Panc1 (cell line): ENCODE measurements at regions not wholly inside any gene's neighbourhood (a gene's known extent, or its start where the extent isn't known, plus 50 kb on each side); places are given as distances from the start of the nearest gene placed in this dataset.

ENCODE experiments used
- CTCF ChIP-seq: fragments of 450-650 bp; IDR thresholded peaks from 2 replicates; pipeline ENCODE4 v1.5.1; 2017; ENCODE audit warnings: mild to moderate bottlenecking
- POLR2AphosphoS5 ChIP-seq: IDR thresholded peaks from 2 replicates; pipeline ENCODE4 v1.6.1; 2012; ENCODE audit warnings: mild to moderate bottlenecking, low read depth, low read length, moderate library complexity
- REST ChIP-seq, 2 experiments: IDR thresholded peaks; 2 replicates each; pipeline ENCODE4 v1.6.1; 2011 to 2012; ENCODE audit warnings: low read depth in 2 of 2, control low read depth in 1 of 2, low read length in 1 of 2, mild to moderate bottlenecking in 1 of 2, moderate library complexity in 1 of 2; ENCODE audit not compliant: insufficient read depth in 1 of 2

- TF ChIP-seq CTCF (no peak), REST (IDR thresholded peaks at IDR 0.05; ENCODE audit: insufficient read depth in 1 of 2, low read depth in 2 of 2, low read length in 1 of 2) (no peak), POLR2AphosphoS5 (no peak)
These were observed 660.8 kb upstream of the UBE2E2 start for GRCh38 chr3:22542311-22542710.
